Gastrocnemius medialis (tissue), 4 donors: ENCODE measurements at regions not wholly inside any gene's neighbourhood (a gene's known extent, or its start where the extent isn't known, plus 50 kb on each side); places are given as distances from the start of the nearest gene placed in this dataset.

Experiments
- ATAC-seq, 2 donors: fragments of 150-250 bp; one replicate each; pipeline ENCODE4 v1.9.1; 2016
- DNase-seq, 2 donors: peaks; one replicate each; pipeline ENCODE4 v3.0.0-alpha.2; 2019
- H3K27ac ChIP-seq, 4 donors: fragments of 200-600 bp; sonication (generic); 1 replicate in 1 of 4; 2 replicates in 3 of 4; pipeline ENCODE4 v1.5.1; 2016 to 2018; ENCODE audit warnings: mild to moderate bottlenecking in 2 of 4, moderate library complexity in 1 of 4
- H3K27me3 ChIP-seq, 3 donors: fragments of 200-600 bp; sonication (generic) in 2 of 3; 1 replicate in 1 of 3; 2 replicates in 2 of 3; pipeline versions ENCODE4 v1.5.1 to v1.6.0; 2016 to 2019; ENCODE audit warnings: mild to moderate bottlenecking in 1 of 3, moderate library complexity in 1 of 3
- H3K36me3 ChIP-seq, 2 donors: fragments of 200-600 bp; sonication (generic) in 1 of 2; one replicate each; pipeline ENCODE4 v1.5.1; 2017 to 2018
- H3K4me1 ChIP-seq, 2 donors: fragments of 200-600 bp; sonication (generic) in 1 of 2; one replicate each; pipeline ENCODE4 v1.5.1; 2016 to 2017; ENCODE audit warnings: mild to moderate bottlenecking in 2 of 2
- H3K4me3 ChIP-seq, 4 donors: fragments of 200-600 bp; sonication (generic) in 3 of 4; 1 replicate in 1 of 4; 2 replicates in 3 of 4; pipeline ENCODE4 v1.5.1; 2016 to 2019; ENCODE audit warnings: mild to moderate bottlenecking in 2 of 4
- H3K9me3 ChIP-seq, 3 donors: fragments of 200-600 bp; sonication (generic) in 2 of 3; 1 replicate in 1 of 3; 2 replicates in 2 of 3; pipeline ENCODE4 v1.5.1; 2016 to 2019
- POLR2A ChIP-seq, 2 donors: fragments of 450-650 bp; IDR thresholded peaks; one replicate each; pipeline ENCODE4 v1.6.1; 2017; ENCODE audit warnings: antibody characterized with exemption in 2 of 2, mild to moderate bottlenecking in 2 of 2, moderate library complexity in 2 of 2
- in situ Hi-C, 4 donors: fragments of 200-750 bp; cut with MboI; loops; one replicate each; pipeline versions ENCODE4 v1.15.0 to v1.8.0; 2017; ENCODE audit warnings: low sequenced_read_pairs in 4 of 4
- intact Hi-C: fragments of 100-400 bp; cut with DNase I; formaldehyde crosslinking; loops from one replicate; pipeline ENCODE4 v1.15.1; 2023; ENCODE audit warnings: low total_unique reads
- TF ChIP-seq, protein P1 (sequence below), 5 experiments: fragments of 450-650 bp in 3 of 5; fragments of 200-600 bp in 2 of 5; sonication (generic) in 2 of 5; IDR thresholded peaks in 4 of 5; conservative IDR thresholded peaks in 1 of 5; 1 replicate in 4 of 5; 2 replicates in 1 of 5; pipeline ENCODE4 v1.5.1; 2016 to 2019; ENCODE audit warnings: antibody characterized with exemption in 5 of 5, mild to moderate bottlenecking in 3 of 5, moderate library complexity in 3 of 5

- no peaks in the 10 kb centered on the region for H3K9me3 ChIP-seq
- ATAC-seq (no peak), DNase-seq (no peak)
- no peaks in the 10 kb centered on the region for H3K4me1 ChIP-seq
- no peak overlapping the region for H3K4me3 ChIP-seq
- intact Hi-C loops, result no loop called here
- in situ Hi-C loops, result no loop called here
- H3K27me3 ChIP-seq, result no peaks in the 10 kb centered on the region
- H3K27ac ChIP-seq, result no peak overlapping the region
- TF ChIP-seq POLR2A (IDR thresholded peaks at IDR 0.05), result no peak
- TF ChIP-seq, protein P1, sequence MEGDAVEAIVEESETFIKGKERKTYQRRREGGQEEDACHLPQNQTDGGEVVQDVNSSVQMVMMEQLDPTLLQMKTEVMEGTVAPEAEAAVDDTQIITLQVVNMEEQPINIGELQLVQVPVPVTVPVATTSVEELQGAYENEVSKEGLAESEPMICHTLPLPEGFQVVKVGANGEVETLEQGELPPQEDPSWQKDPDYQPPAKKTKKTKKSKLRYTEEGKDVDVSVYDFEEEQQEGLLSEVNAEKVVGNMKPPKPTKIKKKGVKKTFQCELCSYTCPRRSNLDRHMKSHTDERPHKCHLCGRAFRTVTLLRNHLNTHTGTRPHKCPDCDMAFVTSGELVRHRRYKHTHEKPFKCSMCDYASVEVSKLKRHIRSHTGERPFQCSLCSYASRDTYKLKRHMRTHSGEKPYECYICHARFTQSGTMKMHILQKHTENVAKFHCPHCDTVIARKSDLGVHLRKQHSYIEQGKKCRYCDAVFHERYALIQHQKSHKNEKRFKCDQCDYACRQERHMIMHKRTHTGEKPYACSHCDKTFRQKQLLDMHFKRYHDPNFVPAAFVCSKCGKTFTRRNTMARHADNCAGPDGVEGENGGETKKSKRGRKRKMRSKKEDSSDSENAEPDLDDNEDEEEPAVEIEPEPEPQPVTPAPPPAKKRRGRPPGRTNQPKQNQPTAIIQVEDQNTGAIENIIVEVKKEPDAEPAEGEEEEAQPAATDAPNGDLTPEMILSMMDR (IDR thresholded peaks at IDR 0.05 in 4 of 5, conservative IDR thresholded peaks at IDR 0.05 in 1 of 5), result no peak
- no peaks in the 10 kb centered on the region for H3K36me3 ChIP-seq
These were observed 308.1 kb downstream of the TFEC start for GRCh38 chr7:115722302-115722977.

DNA sequence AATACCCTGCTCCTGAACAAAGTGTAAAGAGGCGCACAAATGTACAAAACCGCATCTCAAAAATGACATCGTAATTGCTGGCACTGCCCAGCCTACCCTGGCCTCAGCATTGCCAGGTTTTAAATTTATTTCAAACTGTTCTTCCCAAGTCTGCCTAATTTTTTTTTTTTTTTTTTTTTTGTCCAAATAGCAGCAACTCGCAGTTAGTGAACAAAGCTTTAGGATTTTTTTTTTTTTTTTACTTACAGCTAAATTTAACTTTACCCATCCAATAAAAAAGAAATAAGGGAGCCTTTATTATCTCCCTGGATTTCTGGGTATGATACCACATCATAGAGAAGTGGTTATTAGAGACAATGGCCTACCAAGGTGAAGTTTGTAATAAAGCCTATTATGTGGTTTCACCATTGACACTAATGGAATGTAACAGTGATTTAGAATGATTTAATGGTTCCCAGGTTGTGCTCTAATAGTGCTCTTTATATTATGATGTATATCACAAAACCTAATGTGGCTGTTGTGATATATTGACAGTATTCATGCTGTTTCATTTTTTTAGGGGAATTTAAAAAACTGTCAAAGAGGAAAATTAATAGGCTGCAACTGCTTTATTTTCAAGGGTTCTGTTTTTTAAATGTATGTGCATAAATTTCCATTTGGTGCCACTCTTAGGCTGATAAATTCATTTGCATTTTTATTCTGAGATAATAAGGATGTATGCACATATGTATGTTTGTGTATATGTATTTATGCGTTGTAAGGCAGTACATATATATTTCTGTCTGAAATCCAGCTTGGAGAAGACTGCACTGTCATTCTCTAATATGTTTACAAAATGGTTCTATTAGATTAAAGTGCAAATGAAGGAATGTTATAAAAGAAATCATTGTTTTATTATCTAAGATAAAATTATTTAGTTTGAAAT lies 309.0 kb downstream of the TFEC start:
- TF ChIP-seq, protein P1 (IDR thresholded peaks at IDR 0.05 in 4 of 5, conservative IDR thresholded peaks at IDR 0.05 in 1 of 5), result no peak
- no peak for TF ChIP-seq POLR2A (IDR thresholded peaks at IDR 0.05)
- intact Hi-C loops, result no loop called here
- in situ Hi-C loops, result no loop called here

DNA sequence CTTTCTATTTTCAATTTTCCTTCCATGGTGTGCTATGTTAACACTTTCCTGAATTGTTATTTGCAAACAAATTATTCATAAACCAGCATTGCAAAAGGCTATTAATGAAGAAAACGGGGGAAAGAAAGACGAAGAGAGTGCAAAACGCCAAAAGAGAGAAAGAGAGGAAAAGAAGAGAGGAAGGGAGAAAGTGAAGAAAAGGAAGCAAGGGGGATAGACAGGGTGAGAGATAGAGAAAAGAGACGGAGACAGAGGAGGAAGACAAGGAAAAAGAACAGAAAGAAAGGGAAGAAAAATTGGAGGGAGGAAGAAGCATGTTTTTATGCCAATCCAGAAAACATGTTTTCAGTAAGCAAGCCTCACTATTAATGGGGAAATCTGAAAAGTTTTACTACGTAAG lies 310.6 kb downstream of the TFEC start:
- TF ChIP-seq POLR2A (IDR thresholded peaks at IDR 0.05), result no peak
- TF ChIP-seq, protein P1 (IDR thresholded peaks at IDR 0.05 in 4 of 5, conservative IDR thresholded peaks at IDR 0.05 in 1 of 5), result no peak
- no peak for ATAC-seq
- intact Hi-C loops, result no loop called here
- Histone ChIP-seq H3K4me3 (no peak overlapping the region), H3K4me1 (no peaks in the 10 kb centered on the region), H3K36me3 (no peaks in the 10 kb centered on the region), H3K27ac (no peak overlapping the region), H3K9me3 (no peaks in the 10 kb centered on the region), H3K27me3 (no peaks in the 10 kb centered on the region)
- in situ Hi-C loops, result no loop called here
- DNase-seq, result no peak

More for the DNA sequence above, 309.0 kb downstream of the TFEC start:
- ATAC-seq, result no peak
- no peak overlapping the region for H3K4me3 ChIP-seq
- no peak overlapping the region for H3K27ac ChIP-seq
- DNase-seq, result no peak
- no peaks in the 10 kb centered on the region for H3K4me1 ChIP-seq
- H3K36me3 ChIP-seq, result no peaks in the 10 kb centered on the region
- H3K27me3 ChIP-seq, result no peaks in the 10 kb centered on the region
- no peaks in the 10 kb centered on the region for H3K9me3 ChIP-seq

DNA sequence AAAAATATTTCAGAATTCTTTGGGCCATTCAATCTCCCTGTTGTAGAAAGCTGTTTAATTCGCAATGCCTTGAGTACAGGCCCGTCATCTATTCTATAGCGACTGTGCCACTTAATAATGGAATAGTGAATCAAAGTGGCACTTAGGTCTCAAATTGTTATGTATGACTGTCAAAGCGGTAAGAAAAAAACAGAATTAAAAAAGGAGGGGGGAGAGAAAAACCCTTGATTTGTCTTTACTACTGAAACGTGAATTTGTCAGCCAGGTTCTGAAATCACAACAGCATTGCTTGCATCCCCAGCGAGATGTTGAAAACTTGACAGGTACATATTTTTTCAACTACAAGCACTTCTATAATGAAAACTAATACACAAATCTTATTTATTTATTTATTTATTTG lies 320.9 kb downstream of the TFEC start:
- DNase-seq (no peak), ATAC-seq (no peak)
- Histone ChIP-seq H3K4me1 (no peaks in the 10 kb centered on the region), H3K27ac (no peak overlapping the region), H3K9me3 (no peaks in the 10 kb centered on the region), H3K36me3 (no peaks in the 10 kb centered on the region), H3K27me3 (no peaks in the 10 kb centered on the region), H3K4me3 (no peak overlapping the region)
- intact Hi-C loops (no loop called here), in situ Hi-C loops (no loop called here)
- TF ChIP-seq POLR2A (IDR thresholded peaks at IDR 0.05), result no peak
- TF ChIP-seq, protein P1 (IDR thresholded peaks at IDR 0.05 in 4 of 5, conservative IDR thresholded peaks at IDR 0.05 in 1 of 5), result no peak
